COLO668 (cell line): ENCODE measurements at regions not wholly inside any gene's neighbourhood (a gene's known extent, or its start where the extent isn't known, plus 50 kb on each side); places are given as distances from the start of the nearest gene placed in this dataset.
A peak's percentile ranks its signal among the peaks of the same experiment; 100 is the strongest.

Experiments
- DNase-seq: peaks from one replicate; lab custom pipeline; 2025; ENCODE audit not compliant: unreplicated experiment; lab: John Stamatoyannopoulos, UW

DNA sequence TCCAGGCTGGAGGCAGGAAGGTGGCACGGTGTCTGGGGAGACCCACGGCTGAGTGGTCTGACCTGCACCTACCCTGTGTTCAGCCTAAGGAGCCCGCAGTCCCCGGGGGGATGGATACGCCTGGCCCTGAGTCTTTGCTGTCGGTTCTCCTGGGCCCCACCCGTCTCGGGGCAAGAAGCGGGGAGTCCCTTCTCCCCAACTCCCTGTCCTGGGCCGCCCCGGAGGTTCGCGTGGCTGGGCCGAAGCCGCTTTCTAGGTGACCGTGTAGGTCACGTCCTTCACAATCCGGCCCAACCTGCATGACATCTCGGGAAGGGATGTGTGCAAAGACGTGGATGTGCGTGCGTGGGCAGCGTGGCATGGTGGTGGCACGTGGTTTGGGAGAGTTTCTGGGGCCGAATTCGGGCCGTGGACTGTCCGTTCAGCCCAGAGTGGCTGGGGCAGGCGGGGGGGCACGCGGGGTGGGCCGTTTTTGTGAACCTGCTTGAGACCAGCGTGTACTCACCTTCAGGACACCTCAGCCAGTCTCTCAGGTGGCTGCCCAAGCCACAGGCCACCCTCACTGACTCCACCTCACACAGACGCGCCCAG is 103.3 kb downstream of the PTPRS start:
- no peak for DNase-seq

DNA sequence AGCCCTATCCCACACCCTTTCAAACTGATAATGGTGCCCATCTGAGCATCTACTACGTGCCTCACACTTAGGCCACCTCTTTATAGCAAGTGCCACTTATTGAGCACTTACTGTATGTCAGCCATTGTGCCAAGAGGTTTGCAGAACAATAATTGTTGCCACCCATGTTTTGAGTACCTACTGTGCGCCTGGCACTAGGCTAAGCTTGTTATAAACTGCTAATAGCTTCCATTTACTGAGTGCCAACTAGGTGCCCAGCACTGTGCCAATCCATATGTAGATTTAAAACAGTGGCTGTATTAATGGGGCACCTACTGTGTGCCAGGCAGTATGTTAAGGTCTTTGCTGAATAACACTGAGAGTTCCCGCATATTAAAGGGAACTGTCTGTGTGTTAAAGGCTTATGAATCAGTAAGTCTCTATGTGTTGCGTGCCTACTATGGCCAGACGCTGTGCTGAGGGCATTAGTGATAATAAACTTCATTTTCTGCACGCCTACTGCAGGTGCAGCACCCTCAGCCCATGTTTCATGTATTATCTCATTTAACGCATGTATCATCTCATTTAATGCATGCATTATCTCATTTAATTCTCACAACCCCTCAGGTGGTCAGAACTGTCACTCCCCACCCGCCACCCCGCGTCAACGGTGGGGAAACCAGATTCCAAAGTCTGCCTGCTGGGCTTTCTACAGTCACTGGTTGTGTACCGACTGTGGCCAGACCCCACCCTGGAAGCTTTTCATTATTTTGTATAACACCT is 105.0 kb downstream of the PTPRS start:
- DNase-seq = no peak

DNA sequence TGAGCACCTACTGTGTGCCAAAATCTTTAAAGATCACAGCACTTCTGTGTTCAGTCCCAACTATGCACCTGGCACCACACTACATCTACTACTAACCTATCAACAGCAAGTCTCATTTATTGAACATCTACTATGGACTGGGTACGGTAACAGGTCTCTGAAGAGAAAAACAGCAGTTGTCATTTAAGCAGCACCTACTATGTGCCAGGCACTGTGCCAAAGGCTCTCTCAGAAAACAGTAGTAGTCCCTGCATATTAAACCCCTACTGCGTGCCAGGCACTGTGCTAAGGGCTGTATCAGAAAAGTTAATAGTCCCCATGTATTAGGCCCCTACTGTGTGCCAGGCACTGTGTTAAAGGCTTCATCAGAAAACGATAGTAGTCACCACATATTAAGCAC is 106.2 kb downstream of the PTPRS start:
- no peak for DNase-seq

DNA sequence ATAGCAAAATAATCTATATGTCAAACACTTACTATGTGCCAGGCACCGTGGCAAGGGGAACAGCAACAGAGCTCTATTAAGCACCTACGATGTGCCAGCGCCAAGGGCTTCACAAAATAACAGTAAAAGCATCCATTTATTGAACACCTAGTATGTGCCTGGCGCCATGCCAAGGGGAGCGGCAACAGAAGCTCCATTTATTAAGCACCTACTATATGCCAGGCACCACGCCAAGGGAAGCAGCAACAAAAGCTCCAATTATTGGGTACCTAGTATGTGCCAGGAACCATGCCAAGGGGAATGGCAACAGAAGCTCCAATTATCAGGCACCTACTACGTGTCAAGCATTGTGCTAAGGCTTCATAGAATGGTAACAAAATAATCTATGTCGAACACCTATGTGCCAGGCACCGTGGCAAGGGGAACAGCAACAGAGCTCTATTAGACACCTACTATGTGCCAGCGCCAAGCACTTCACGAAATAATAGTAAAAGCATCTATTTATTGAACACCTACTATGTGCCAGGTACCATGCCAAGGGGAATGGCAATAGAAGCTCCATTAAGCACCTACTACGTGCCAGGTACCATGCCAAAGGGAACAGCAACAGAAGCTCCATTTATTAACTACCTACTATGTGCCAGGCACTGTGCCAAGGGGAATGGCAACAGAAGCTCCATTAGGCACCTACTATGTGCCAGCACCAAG is 107.7 kb downstream of the PTPRS start:
- no peak for DNase-seq

DNA sequence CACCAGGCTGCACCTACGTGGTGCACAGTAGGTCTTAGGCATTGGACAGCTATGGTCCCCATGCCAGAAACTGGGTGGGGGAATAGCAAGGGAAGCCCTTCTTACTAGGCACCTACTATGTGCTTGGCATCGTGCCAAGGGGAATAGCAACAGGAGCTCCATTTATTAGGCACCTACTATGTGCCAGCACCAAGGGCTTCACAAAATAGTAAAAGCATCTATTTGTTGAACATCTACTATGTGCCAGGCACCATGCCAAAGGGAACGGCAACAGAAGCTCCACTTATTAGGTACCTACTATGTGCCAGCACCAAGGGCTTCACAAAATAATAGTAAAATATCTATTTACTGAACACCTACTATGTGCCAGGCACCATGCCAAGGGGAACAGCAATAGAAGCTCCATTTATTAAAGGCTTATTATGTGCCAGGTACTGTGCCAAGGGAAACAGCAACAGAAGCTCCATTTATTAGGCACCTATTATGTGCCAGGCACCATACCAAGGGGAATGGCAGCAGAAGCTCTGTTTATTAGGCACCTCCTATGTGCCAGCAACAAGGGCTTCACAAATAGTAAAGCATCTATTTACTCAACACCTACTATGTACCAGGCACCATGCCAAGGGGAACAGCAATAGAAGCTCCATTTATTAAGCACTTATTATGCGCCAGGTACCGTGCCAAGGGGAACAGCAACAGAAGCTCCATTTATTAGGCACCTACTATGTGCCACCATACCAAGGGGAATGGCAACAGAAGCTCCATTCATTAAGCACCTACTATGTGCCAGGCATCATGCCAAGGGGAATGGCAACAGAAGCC is 108.5 kb downstream of the PTPRS start:
- no peak for DNase-seq

DNA sequence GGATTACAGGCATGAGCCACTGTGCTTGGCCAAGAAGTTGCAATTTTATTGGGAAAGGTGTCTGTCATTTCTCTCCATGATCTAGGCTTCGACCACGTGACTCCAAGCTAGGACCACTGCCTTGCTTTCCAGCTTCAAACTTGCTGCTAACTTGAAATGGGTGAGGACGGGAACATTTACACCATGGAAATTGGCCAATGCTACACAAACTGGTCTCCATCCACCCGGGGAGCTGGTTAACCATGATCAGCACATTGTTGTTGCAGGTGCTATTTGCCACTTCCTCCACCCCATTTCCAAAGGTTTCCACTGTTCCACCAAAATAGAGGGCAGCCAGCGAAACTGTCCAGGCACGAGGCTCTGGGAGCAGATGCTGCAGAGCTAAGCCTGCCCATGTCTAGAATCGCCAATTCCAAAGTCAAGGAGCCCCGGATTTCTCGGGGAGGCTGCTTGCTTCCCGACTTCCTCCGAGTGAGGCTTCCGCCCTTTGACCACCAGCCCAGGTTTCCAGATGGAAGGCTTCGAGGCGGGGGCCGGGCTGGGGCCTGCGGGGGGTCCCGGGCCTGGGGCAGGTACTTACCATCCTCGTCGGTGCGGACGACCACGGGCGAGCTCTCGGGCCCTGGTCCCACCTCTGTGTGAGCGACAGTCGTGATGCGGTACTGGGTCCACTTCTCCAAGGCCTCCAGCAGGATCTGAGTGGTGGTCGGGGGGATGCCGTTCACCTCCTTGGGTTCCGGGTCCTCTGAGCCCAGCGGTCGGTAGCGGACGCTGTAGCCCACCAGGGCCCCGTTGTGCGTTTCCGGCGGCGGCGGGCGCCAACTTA is 109.7 kb downstream of the PTPRS start:
- no peak for DNase-seq

DNA sequence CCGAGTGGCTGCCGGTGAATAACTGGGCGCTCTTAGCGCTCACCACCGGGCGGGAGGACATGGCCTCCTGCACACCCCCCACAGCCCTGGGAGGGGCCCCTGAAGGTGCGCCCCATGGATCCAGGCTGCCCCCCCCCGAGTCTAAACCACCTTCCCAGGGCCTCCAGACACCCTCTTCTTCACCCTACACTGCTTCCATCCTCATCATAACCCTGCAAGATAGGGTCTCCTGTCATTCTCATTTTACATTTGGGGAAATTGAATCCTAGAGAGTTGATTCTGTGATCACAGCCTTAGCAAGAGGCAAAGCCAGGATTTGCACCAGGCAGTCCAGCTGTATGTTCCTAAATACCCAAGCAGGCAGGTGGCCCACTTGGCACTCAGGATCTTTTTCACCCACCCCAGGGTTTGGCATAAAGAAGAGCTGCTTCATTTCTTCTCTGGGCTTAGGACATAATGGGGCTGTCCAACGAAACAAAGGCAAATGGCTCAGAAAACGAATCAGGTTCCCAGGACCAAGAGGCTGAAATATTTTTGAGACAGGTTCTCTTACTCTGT is 110.8 kb downstream of the PTPRS start:
- no peak for DNase-seq

DNA sequence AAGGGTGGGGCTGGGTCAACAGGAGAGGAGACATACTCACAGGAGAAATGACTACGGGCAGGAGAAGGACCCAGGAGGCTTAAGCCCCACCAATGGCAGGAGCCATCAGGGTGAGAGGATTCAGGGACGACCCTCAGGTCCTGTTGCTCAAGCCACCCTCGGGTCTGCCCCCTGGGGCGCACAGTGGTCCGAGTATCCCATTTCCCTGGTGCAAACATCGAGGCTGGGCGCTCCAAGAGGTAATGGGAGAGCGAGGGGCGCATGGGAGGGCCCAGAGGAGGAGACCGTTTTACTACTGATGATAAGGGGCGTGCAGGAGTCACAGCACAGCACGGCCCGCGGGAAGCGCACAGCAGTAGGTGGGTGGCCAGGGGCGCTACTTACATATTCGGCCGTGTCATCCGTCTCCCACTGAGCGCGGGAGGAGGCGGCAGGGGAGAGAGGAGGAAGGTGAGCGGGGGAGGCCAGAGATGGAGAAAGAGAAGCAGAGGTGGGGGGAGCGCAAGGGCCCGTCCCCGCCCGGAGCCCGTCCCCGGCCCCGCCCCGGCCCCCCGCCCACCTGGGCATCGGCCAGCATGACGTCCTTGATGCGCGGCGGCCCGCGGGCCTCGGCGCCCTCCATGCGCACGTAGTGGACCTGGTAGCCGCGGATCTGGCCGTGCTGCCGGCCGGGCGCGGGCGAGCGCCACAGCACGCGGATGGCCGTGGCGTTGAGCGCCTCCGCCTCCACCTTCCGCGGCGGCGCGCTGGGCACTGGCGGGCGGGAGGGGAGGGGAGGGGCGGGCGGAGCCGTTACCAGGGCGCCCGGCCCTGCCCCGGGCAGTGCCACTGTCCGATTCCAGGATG is 111.5 kb downstream of the PTPRS start:
- peak; percentile 19 for DNase-seq

DNA sequence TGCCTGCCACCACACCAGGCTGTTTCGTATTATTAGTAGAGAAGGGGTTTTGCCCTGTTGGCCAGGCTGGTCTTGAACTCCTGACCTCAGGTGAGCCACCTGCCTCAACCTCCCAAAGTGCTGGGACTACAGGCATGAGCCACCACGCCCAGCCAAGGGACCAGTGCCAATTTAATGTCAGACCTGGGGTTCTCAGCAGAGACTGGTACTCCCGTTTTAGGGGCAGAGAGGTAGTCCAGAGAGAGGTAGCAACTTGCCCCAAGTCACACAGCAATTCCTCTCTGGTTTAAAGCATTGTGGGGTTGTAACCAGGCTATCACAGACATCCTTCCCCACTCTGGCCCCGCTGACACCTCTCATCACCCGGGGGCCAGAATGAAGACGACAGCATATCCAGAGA is 112.1 kb downstream of the PTPRS start:
- DNase-seq = no peak

DNA sequence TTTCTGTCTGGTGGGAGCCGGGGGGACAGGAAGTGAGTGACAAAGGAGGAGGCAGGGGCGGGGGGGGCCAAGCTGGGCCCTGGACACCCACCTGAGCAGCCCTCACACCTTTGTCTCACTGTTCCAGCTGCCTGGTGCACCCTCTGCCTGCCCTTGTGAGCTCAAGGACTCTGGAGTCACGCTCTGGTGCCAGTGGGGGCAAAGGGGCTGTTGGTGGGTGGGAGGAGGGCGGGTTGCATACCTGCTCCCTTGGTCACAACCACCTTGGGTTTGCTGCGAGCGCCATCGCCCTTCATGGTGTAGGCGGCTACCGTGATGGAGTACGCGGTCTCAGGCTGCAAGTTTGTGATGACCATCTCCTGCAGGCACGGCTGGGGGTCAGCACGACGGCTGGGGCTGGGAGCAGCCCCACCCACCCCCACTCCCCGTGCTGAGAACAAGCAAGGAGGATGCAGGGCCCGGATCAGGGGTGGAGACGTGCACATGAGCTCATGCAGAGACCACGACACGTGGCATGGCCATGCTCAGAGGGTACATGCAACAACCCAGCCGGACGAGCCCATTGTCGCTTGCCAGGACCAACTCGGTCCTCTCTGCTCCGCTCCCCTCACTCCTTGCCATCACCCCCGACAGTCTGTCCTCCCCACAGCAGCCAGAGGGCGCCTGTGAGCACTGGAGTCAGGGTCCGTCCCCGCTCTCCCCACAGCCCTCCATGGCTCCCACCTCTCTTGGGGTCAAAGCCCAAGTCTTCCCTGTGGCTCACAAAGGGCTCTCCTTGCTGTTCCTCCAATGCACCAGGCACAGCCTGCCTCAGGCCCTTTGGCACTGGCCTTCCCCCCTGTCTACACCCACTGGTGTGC is 114.9 kb downstream of the PTPRS start:
- no peak for DNase-seq

DNA sequence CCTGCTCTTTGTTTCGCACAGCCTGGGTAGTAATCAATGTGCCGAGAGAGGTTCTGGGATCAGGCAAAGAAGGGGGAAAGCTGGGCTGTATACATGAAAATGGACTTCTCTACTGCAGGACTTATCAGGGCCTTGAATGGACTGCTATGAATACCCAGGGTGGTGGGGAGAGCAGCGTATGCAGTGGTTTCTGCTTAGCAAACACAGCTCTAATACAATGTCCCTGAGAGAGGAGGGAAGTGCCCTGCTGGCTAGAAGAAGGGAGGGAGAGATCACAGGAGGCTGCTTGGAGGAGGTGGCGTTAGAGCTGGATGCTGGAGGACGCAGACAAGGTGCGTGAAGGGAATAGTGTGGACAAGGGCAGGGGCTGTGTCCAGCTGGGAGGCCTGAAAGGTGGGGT is 116.1 kb downstream of the PTPRS start:
- DNase-seq = no peak

DNA sequence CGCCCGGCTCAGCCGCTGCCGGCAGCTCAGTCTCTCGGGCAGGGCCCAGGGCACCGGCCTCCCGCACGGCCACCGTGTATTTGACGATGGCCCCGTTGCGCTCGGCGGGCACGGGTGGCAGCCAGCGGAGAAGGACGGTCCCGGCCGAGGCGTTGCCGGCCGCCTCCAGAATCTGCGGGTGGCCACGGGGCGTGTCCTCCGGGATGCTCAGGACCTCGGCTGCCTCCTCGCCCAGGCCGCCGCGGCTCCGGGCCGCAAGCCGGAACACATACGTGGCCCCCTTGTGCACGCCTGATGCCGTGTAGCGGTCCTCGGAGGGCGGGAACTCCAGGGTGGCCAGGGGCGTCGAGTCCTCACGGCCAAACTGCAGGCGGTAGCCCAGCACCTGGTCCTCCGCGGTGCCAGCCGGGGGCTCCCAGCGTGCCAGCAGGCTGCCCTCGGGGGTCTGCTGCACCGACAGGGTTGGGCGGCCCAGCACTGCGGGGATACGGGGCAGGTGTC is 117.7 kb downstream of the PTPRS start:
- no peak for DNase-seq

DNA sequence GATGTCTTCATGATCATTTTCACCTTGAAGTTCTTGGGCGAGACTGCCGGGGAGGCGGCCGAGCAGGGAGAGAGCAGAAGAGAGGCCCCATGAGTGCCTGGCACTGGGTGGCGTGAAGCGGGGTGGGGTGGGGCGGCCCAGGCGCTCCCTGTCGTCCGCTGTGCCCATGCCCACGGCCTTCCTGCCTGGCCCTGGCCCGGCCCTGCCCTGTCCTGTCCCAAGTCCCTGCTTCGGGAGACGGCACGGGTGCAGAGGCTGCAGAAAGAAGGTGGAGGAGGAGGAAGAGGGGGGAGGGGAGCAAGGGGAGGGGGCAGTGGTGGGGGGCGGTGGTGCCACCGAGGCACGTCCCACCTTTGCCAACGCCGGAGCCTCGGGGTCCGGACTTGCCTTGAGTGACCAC is 118.4 kb downstream of the PTPRS start:
- no peak for DNase-seq

DNA sequence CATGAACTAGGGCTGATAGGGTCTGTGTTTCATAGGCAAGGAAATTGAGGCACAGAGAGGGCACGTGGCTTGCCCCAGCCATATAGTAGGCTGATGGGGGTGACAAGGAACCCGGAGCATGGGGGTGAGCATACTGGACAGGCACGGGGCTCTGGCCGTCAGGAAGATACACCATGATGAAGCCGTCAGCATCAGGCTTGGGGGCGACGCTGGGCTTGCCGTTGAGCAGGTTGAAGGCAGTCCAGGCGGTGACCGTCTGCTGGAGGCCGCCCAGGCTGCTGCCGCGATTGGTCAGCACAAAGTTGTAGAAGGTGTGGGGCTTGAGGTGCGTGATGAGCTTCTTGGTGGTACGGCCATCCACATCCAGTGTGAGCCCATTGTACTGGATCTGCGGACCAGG is 119.7 kb downstream of the PTPRS start:
- no peak for DNase-seq

DNA sequence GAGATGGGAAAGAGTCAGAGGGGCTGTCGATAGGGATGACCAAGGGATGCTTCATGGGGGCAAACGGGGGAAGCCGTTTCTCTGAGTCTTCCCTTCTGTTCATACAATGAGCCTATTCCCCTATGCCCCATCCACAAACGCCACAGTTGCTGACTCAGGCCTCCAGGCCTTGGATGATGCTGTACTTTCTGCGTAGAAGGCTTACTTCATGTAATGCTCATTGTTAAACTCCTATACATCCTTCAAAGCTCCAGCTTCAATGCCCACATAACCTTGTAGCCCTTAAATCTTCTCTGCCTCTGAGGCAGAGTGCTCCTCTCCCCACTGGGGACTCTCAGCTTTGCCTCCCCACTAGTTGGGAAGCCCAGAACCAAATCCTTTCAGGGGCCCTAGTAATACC is 120.3 kb downstream of the PTPRS start:
- no peak for DNase-seq

DNA sequence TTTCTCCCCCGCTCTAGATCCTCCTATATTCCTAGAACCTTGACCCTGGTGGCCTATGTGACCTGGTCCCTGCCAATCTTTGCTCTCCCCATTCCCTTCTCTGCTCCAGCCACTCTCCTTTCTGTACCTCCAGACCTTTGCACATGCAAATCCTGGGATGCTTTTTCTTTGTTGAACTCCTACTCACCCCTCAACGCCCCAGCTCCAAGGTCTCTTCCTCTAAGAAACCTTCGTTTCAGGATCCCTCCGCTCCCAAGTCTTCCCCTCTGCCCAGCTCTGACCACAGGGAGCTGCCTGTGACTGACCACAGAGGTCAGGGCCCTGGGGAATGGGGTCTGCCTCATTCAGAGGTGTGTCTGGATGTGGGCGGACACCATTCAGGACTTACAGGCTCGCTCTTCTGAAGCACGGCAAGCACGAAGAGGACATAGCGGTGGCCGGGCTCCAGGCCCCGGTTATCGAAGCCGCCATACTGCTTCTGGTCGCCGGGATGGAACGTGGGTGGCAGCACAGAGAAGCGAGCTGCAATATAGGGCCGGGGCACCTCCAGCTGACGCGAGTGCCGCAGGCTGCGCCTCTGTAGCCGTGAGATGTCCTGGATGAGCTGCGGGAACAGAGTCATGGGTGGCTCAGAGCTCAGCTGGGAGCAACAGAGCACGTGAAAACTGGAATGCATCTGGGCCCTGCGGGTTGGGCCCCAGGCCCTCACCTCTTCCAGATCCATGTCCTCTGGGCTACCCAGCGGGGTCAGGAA is 120.9 kb downstream of the PTPRS start:
- DNase-seq = no peak

DNA sequence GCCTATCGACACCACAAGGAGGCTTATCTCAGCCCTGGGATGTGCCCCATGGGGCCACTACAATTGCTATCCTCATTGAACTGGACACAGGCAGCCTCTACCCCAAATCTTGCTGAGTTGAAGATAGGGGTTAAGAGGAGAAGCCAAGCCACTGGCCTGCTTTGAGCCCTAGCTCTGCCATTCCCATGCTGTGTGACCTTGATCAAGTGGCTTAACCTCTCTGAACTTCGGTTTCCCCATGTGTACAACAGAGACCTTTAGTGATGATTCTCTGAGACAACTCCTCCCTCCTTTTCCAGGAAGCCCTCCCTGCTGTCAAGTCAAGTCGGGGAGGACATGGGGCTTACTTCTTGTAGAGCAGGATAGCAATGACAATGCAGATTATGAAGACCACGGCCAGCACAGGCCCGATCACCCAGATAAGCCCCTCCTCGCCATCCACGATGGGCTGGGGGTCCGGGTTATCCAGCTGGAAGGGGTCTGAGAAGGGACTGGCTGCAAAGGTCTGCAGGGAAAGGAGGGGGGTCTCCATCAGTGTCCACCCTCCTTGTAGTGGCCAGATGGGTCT is 121.6 kb downstream of the PTPRS start:
- no peak for DNase-seq
